WI38 (cell line): ENCODE measurements at regions not wholly inside any gene's neighbourhood (a gene's known extent, or its start where the extent isn't known, plus 50 kb on each side); places are given as distances from the start of the nearest gene placed in this dataset.

ENCODE experiments used
- H3K4me3 ChIP-seq: 2 replicates; pipeline ENCODE4 v1.5.1; 2011; ENCODE audit warnings: low read depth, mild to moderate bottlenecking, control low read depth, low read length
- CTCF ChIP-seq: IDR thresholded peaks from 2 replicates; pipeline ENCODE4 v1.5.1; 2012; ENCODE audit warnings: low read depth, mild to moderate bottlenecking, control low read depth, low read length

GRCh38 chr2:39546937-39547336, 109.9 kb upstream of the MAP4K3 start:
- no peak for TF ChIP-seq CTCF

GRCh38 chr2:39547811-39548719, 111.0 kb upstream of the MAP4K3 start:
- no peak for TF ChIP-seq CTCF
- no peak overlapping the region for H3K4me3 ChIP-seq

More at GRCh38 chr2:39546937-39547336, 109.9 kb upstream of the MAP4K3 start:
- H3K4me3 ChIP-seq: no peak overlapping the region

GRCh38 chr2:39549000-39549399, 111.9 kb upstream of the MAP4K3 start:
- no peak overlapping the region for H3K4me3 ChIP-seq
- TF ChIP-seq CTCF: no peak

- H3K4me3 ChIP-seq: no peak overlapping the region
- no peak for TF ChIP-seq CTCF
Measured at GRCh38 chr2:39549718-39550464, 112.8 kb upstream of the MAP4K3 start.

- no peak overlapping the region for H3K4me3 ChIP-seq
- TF ChIP-seq CTCF: no peak
Measured at GRCh38 chr2:39550701-39551285, 113.7 kb upstream of the MAP4K3 start.

- no peak overlapping the region for H3K4me3 ChIP-seq
- no peak for TF ChIP-seq CTCF
Measured at GRCh38 chr2:39558906-39559305, 106.8 kb upstream of the TMEM178A start.
